K562 (cell line): ENCODE measurements at regions not wholly inside any gene's neighbourhood (a gene's known extent, or its start where the extent isn't known, plus 50 kb on each side); places are given as distances from the start of the nearest gene placed in this dataset.

Experiments
- ATAC-seq: fragments of 200-7000 bp; cut with Tn5 transposase; 3 replicates; pipeline ENCODE4 v1.9.1; 2020; ENCODE audit warnings: moderate library complexity
- BruUV-seq: library from RNA; stranded (reverse); fragments of 400-500 nt; replicated peaks from 2 replicates; lab custom pipeline; 2021; lab: Mats Ljungman, UMichigan
- CTCF ChIA-PET: fragments of 300-600 bp; formaldehyde crosslinking; extraction: SDS; loops from one replicate; lab custom pipeline; 2021; ENCODE audit warnings: low intra/inter-chr PET ratio; lab: Yijun Ruan, JAX
- POLR2A ChIA-PET: fragments of 300-600, 350-650 bp; sonication (Branson Sonifier 250); formaldehyde crosslinking; extraction: SDS; loops from one replicate; lab custom pipeline; 2021; ENCODE audit warnings: antibody characterized with exemption, inconsistent platforms; lab: Yijun Ruan, JAX
- DNase-seq, 4 experiments: peaks; one replicate each; pipeline versions ENCODE4 v3.0.0 to v3.0.0-alpha.2; 2011 to 2018; ENCODE audit warnings: low spot score in 3 of 4, mixed read lengths in 3 of 4; ENCODE audit errors: extremely low read depth in 1 of 4
- FAIRE-seq: peaks from 2 replicates; lab custom pipeline; 2011; peaks lifted over from hg19 to GRCh38; lab: Jason Lieb, UNC
- H2AFZ ChIP-seq: 2 replicates; pipeline ENCODE4 v1.6.0; 2011; ENCODE audit warnings: low read depth, low read length, control low read depth, inconsistent platforms
- H3K27ac ChIP-seq: fragments of 200-600 bp; 3 replicates; pipeline ENCODE4 v1.8.0; 2011; ENCODE audit warnings: low read depth, mild to moderate bottlenecking, control low read depth, inconsistent platforms, low read length, moderate library complexity, mixed read lengths; ENCODE audit errors: extremely low read depth
- H3K27me3 ChIP-seq, 2 experiments: fragments of 300-600 bp in 1 of 2; 2 replicates in 1 of 2; 3 replicates in 1 of 2; pipeline versions ENCODE4 v1.6.0 to v1.8.0; 2011; ENCODE audit warnings: inconsistent platforms in 2 of 2, low read length in 2 of 2, mild to moderate bottlenecking in 1 of 2, mixed read lengths in 1 of 2, moderate library complexity in 1 of 2; ENCODE audit not compliant: control insufficient read depth in 2 of 2, insufficient read depth in 2 of 2
- H3K36me3 ChIP-seq: fragments of 300-600 bp; 3 replicates; pipeline ENCODE4 v1.8.0; 2011; ENCODE audit warnings: mild to moderate bottlenecking, low read length, inconsistent platforms; ENCODE audit not compliant: control insufficient read depth, insufficient read depth
- H3K4me1 ChIP-seq, 2 experiments: fragments of 200-600 bp in 1 of 2; replicated peaks in 1 of 2; 2 replicates in 1 of 2; 3 replicates in 1 of 2; pipeline versions ENCODE4 v1.5.1 to v1.8.0; 2011; ENCODE audit warnings: inconsistent platforms in 2 of 2, low read length in 2 of 2, mild to moderate bottlenecking in 1 of 2, mixed read lengths in 1 of 2, moderate library complexity in 1 of 2; ENCODE audit not compliant: control insufficient read depth in 2 of 2, insufficient read depth in 2 of 2
- H3K4me2 ChIP-seq: 2 replicates; pipeline ENCODE4 v1.6.1; 2011; ENCODE audit warnings: low read length, control low read depth, inconsistent platforms, mixed read lengths; ENCODE audit not compliant: insufficient read depth
- H3K4me3 ChIP-seq: fragments of 200-600 bp; sonication (generic), shearing (Covaris generic); 2 replicates; pipeline ENCODE4 v1.5.1; 2016; ENCODE audit warnings: control low read depth, inconsistent platforms
- H3K79me2 ChIP-seq: fragments of 200-600 bp; 3 replicates; pipeline ENCODE4 v1.8.0; 2011; ENCODE audit warnings: low read length, inconsistent platforms; ENCODE audit not compliant: control insufficient read depth, insufficient read depth
- H3K9ac ChIP-seq, 2 experiments: 2 replicates each; pipeline versions ENCODE4 v1.6.0 to v1.6.1; 2011; ENCODE audit warnings: low read depth in 2 of 2, low read length in 2 of 2, control low read depth in 1 of 2, inconsistent platforms in 1 of 2, mild to moderate bottlenecking in 1 of 2, mixed read lengths in 1 of 2; ENCODE audit not compliant: insufficient read depth in 1 of 2
- H3K9me1 ChIP-seq: one replicate; pipeline ENCODE4 v1.6.0; 2011; ENCODE audit warnings: inconsistent platforms, mild to moderate bottlenecking, low read length, moderate library complexity; ENCODE audit not compliant: control insufficient read depth, insufficient read depth
- H3K9me3 ChIP-seq: replicated peaks from 2 replicates; pipeline ENCODE4 v1.5.1; 2011; ENCODE audit warnings: low read depth, low read length, inconsistent platforms; ENCODE audit not compliant: control insufficient read depth, insufficient read depth
- H4K20me1 ChIP-seq: replicated peaks from 2 replicates; pipeline ENCODE4 v1.6.1; 2011; ENCODE audit warnings: low read length, inconsistent platforms, mixed read lengths; ENCODE audit not compliant: control insufficient read depth, insufficient read depth
- E2F3 ChIP-seq: fragments of 250-450 bp; sonication (Bioruptor Pico); IDR thresholded peaks from 2 replicates; pipeline ENCODE4 v1.4.0; 2020; ENCODE audit warnings: mild to moderate bottlenecking
- E2F8 ChIP-seq: fragments of 450-650 bp; IDR thresholded peaks from 2 replicates; pipeline ENCODE4 v1.7.1; 2018; ENCODE audit warnings: mild to moderate bottlenecking, low read depth; ENCODE audit not compliant: partially characterized antibody
- HMG20B ChIP-seq: fragments of 250-450 bp; sonication (Bioruptor Pico); IDR thresholded peaks from 2 replicates; pipeline ENCODE4 v1.5.0; 2021; ENCODE audit warnings: mild to moderate bottlenecking
- MAX ChIP-seq: sonication (generic); formaldehyde crosslinking; IDR thresholded peaks from 2 replicates; pipeline ENCODE4 v1.9.0; 2022; ENCODE audit warnings: mild to moderate bottlenecking, missing genetic modification reagents
- NEUROD1 ChIP-seq: fragments of 150-350 bp; IDR thresholded peaks from 2 replicates; pipeline ENCODE4 v1.6.1; 2014; ENCODE audit warnings: borderline replicate concordance, low read length, low read depth; ENCODE audit not compliant: partially characterized antibody
- RCOR1 ChIP-seq, 2 experiments: IDR thresholded peaks; 2 replicates each; pipeline ENCODE4 v1.6.1; 2012; ENCODE audit warnings: low read depth in 2 of 2, low read length in 2 of 2, borderline replicate concordance in 1 of 2, improper control_type of control experiment in 1 of 2
- SMARCE1 ChIP-seq: fragments of 450-650 bp; IDR thresholded peaks from 2 replicates; pipeline ENCODE4 v1.7.1; 2016; ENCODE audit warnings: mild to moderate bottlenecking
- SOX6 ChIP-seq: fragments of 450-650 bp; IDR thresholded peaks from 2 replicates; pipeline ENCODE4 v1.6.1; 2014; ENCODE audit warnings: mild to moderate bottlenecking
- SRSF9 ChIP-seq: fragments of 200-400 bp; formaldehyde crosslinking; IDR thresholded peaks from 2 replicates; pipeline ENCODE4 v1.6.1; 2017; ENCODE audit warnings: low read depth, low read length, borderline replicate concordance
- STAT6 ChIP-seq: sonication (generic); formaldehyde crosslinking; IDR thresholded peaks from 2 replicates; pipeline ENCODE4 v1.8.1; 2023; ENCODE audit warnings: mild to moderate bottlenecking, missing genetic modification reagents
- ZBTB8A ChIP-seq: fragments of 450-650 bp; IDR thresholded peaks from 2 replicates; pipeline ENCODE4 v1.6.1; 2018; ENCODE audit warnings: mild to moderate bottlenecking, moderate library complexity; ENCODE audit not compliant: partially characterized antibody
- WGBS: fragments of 100-300 bp; shearing (Covaris generic); methylation state at CpG from one replicate; pipeline ENCODE4 v1.1.6; 2016; ENCODE audit warnings: low coverage, mixed read lengths; ENCODE audit not compliant: insufficient coverage; ENCODE audit errors: missing lambda C conversion rate; 5-methylcytosine and 5-hydroxymethylcytosine counted together
- in situ Hi-C: fragments of 300-500 bp; cut with MboI; formaldehyde crosslinking; loops from 4 replicates; pipeline ENCODE4 v1.15.0; 2018; ENCODE audit warnings: inconsistent platforms, mixed read lengths
- intact Hi-C: fragments of 100-400 bp; cut with micrococcal nuclease; formaldehyde crosslinking; loops from 2 replicates; pipeline ENCODE4 v1.14.2; 2022

GRCh38 chr18:26639149-26639548 lies 90.8 kb upstream of the KCTD1 start:
- H3K9ac ChIP-seq = no peak overlapping the region
- no peaks in the 10 kb centered on the region for H3K36me3 ChIP-seq
- ATAC-seq (no peak), DNase-seq (no peak), FAIRE-seq (no peak)
- CTCF ChIA-PET = no interaction called here
- no peak overlapping the region for H3K4me3 ChIP-seq
- POLR2A ChIA-PET = no interaction called here
- no peaks in the 10 kb centered on the region for H3K27me3 ChIP-seq
- no peak overlapping the region for H3K27ac ChIP-seq
- H4K20me1 ChIP-seq = no peaks in the 10 kb centered on the region
- H3K9me1 ChIP-seq = no peaks in the 10 kb centered on the region
- in situ Hi-C loops = no loop called here
- 0% methylated on average over 7 of the region's 7 CpGs for WGBS
- no peaks in the 10 kb centered on the region for H3K4me1 ChIP-seq
- intact Hi-C loops = no loop called here
- TF ChIP-seq ZBTB8A = no peak
- TF ChIP-seq SRSF9 = no peak
- no peak for TF ChIP-seq STAT6 (CRISPR knock-in tag)
- TF ChIP-seq E2F8 = no peak
- no peak for TF ChIP-seq MAX (CRISPR knock-in tag)
- no peak for TF ChIP-seq SOX6
- TF ChIP-seq HMG20B (CRISPR knock-in tag) = no peak
- no peak for TF ChIP-seq RCOR1 (IDR thresholded peaks at IDR 0.05; ENCODE audit: borderline replicate concordance in 1 of 2, low read depth in 2 of 2, low read length in 2 of 2)
- TF ChIP-seq NEUROD1 = no peak
- TF ChIP-seq E2F3 = no peak
- no peak for TF ChIP-seq SMARCE1
- no peak overlapping the region for H3K4me2 ChIP-seq
- no TSS peak for BruUV-seq
- no peaks in the 10 kb centered on the region for H3K9me3 ChIP-seq
- H2AFZ ChIP-seq = no peak overlapping the region
- H3K79me2 ChIP-seq = no peaks in the 10 kb centered on the region
